GM12873 (cell line): ENCODE measurements at regions not wholly inside any gene's neighbourhood (a gene's known extent, or its start where the extent isn't known, plus 50 kb on each side); places are given as distances from the start of the nearest gene placed in this dataset.

ENCODE experiments used
- TF ChIP-seq, protein P1 (sequence below): IDR thresholded peaks from 2 replicates; pipeline ENCODE4 v1.5.1; 2012; ENCODE audit warnings: low read depth, mild to moderate bottlenecking, moderate library complexity, low read length, control low read depth; ENCODE audit not compliant: insufficient read depth; ENCODE audit errors: missing control alignments

DNA sequence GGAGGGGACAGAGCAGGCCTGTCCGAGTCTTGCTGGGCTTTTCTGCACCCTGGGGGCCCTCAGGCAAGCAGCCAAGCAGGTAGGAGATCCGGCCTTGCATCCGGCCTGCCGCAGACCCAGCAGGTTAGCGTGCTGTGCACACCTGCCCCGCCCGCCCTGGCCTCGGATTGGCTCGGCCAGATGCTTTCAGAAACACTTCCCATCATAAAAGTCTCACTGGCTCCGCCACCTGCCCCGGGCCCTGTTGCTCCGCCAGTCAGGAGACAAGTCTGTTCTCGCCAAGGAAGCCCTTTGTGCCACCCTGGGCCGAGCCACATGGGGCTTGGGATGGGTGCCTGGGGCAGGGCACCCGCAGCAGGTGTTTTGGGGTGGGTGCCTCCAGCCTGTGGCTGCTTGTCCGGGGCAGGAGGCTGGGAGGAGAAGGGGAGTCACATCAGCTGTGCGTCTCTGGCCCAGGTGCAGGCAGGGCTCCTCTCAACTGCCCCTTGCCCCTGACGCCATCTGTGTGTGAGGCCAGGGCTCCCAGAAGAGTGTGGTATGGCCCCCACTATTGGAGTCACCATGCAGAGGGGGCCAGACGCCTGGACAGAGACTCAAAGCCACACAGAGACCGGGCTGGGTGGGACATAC is 228.2 kb upstream of the GSE1 start:
- TF ChIP-seq, protein P1, sequence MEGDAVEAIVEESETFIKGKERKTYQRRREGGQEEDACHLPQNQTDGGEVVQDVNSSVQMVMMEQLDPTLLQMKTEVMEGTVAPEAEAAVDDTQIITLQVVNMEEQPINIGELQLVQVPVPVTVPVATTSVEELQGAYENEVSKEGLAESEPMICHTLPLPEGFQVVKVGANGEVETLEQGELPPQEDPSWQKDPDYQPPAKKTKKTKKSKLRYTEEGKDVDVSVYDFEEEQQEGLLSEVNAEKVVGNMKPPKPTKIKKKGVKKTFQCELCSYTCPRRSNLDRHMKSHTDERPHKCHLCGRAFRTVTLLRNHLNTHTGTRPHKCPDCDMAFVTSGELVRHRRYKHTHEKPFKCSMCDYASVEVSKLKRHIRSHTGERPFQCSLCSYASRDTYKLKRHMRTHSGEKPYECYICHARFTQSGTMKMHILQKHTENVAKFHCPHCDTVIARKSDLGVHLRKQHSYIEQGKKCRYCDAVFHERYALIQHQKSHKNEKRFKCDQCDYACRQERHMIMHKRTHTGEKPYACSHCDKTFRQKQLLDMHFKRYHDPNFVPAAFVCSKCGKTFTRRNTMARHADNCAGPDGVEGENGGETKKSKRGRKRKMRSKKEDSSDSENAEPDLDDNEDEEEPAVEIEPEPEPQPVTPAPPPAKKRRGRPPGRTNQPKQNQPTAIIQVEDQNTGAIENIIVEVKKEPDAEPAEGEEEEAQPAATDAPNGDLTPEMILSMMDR: no peak

DNA sequence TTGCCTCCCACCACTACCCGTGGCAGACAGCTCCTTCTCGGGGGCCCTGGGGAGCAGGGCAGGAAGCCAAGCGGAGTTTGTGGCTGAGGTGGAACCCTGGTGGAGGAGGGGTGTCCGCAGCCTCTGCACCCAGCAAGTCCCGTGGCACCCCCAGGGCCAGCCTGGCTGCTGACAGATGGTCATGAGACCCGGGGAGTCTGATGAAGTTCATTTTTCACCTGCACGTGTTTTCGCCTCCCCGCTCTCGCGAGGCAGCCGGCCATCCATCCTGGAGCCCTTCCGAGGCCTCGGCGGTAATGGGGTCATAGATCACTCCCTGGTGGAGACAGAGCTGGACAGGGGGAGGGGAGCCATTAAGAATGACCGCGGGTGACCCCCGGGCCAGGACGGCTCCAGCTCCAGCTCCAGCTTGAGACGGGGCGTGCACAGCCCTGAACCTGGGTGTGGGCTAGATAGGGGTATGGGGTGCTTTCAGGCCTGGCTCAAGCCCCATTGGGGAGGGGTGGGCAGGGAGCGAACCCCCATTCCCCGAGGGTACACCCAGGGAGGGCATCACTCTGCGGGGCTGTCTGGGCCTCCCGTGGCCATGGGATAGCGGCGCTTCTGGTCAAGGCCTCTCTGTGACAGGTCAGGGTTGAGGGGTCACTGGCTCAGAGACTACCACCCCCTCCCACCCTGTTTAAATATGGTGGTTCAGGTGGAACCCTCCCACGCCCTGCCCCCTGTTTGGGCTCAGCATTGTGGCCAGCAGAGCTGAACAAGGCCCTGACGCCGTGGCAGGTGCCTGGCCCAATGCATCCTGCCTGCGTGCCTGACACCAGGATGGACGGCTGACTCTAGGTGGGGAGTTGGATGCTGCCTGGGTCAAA is 227.4 kb upstream of the GSE1 start:
- TF ChIP-seq, protein P1: no peak

DNA sequence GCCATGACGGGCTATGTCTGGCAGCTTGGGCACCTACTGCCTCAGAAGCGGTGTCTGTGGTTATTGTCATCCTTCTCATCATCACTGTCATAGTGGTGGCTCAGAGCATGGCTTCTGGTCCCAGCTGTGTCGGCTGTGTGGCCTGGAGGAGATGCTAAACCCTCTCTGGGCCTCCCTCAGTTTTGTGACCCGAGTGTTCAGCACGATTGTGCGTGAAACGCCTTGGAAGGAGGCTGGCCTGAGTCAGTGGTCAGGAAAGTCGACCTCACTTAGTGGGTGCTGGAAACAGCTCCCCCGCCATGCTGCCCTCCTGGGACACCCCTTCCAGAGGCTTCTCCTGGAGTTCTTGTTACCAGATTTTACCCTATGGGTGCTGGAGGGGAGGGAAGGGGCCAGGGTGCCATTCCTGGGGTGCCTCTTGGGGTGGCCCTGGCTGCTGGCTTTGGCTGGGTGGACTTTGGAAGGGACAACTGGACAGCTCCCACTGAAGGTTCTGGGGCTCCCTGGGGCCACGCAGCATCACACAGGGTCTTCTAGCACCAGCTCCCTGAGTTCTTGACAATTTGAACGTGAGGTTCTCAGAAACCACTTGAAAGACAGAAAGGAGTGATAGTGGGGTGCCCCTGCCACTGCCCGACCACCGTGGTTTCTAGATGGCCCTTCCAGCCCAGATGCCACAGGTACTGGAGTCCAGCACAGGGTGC is 226.5 kb upstream of the GSE1 start:
- TF ChIP-seq, protein P1: no peak

DNA sequence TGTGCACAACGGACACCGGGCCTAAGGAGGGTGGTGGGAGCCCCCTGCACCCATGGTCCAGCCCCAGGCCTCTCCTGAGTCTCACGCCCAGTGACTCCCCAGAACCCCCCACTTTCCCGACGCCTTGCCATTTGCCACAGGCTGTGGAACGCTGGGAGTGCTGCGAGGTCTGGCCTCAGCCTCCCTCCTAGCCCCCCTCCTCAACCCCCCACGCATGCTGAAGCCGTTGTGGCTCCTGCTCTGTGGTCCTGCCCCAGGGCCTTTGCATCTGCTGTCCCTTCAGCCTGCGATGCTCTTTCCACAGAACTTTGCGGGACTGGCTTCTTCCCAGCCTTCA is 226.0 kb upstream of the GSE1 start:
- TF ChIP-seq, protein P1: no peak

- TF ChIP-seq, protein P1: no peak
These were observed 225.3 kb upstream of the GSE1 start for GRCh38 chr16:85387731-85388295.

DNA sequence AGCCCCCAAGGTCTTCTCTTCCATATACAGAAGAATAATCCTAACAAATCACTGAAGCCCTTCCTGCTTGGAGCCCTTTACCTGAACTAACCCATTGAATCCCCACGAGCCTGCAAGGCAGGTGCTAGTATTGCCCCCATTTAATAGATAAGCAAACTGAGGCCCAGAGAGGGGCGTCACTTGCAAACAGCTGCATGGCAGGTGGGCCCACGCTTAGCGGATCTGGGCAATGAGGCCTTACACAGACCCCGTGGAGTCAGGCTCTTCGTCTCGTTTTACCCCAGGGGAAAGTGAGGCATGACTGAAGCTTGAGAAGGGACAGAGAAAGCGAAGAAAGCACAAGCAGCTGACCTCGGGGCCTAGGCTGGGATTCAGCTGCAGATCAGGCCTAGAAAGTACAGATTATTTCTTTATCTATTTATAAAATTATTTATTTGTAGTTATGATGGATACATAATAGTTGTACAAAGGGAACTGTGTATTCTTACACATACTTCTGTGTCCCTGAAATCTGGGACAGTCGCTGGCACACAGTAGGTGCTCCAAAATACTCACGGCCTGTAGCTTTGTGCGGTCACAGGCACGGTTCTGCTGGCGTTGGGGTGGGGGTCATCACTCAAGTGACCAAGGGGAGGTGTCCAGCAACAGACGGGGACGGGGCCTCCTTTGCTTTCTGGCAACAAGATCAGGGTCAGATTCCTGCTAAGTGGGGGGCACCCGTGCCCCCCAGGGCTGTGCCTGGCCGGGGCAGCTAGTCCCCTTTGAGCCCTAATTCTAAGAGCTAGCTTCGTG is 223.2 kb upstream of the GSE1 start:
- TF ChIP-seq, protein P1: no peak
